ENCODE measurements at regions not wholly inside any gene's neighbourhood (a gene's known extent, or its start where the extent isn't known, plus 50 kb on each side); places are given as distances from the start of the nearest gene placed in this dataset.

DNA sequence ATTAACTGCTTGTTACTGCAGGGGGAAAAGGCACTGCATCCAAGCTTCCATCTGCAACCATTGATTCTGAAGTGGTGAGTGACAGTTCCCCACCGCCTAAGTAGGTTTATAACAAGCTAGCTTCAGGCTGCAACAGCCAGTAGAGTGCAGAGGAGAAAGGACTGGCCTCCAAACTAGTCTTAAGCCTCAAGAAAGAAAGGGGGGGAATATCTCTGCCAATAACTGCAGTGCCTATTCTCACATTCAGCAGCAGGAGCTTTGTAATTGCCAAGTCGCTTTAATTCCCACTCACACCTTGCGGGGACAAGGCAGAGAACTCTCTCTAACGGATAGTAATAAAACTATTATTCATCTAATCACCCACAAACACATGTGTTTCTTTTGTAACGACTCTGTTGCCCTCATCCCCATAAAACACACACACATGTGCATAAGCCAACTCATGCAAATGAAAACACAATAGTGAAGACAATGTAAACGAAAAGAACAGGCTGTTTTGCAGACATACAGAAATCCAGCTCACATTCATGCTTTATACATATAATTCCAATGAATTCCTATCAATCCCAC is 1963.3 kb upstream of the PIK3C3 start:
- TF ChIP-seq, protein P1, sequence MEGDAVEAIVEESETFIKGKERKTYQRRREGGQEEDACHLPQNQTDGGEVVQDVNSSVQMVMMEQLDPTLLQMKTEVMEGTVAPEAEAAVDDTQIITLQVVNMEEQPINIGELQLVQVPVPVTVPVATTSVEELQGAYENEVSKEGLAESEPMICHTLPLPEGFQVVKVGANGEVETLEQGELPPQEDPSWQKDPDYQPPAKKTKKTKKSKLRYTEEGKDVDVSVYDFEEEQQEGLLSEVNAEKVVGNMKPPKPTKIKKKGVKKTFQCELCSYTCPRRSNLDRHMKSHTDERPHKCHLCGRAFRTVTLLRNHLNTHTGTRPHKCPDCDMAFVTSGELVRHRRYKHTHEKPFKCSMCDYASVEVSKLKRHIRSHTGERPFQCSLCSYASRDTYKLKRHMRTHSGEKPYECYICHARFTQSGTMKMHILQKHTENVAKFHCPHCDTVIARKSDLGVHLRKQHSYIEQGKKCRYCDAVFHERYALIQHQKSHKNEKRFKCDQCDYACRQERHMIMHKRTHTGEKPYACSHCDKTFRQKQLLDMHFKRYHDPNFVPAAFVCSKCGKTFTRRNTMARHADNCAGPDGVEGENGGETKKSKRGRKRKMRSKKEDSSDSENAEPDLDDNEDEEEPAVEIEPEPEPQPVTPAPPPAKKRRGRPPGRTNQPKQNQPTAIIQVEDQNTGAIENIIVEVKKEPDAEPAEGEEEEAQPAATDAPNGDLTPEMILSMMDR (conservative IDR thresholded peaks at IDR 0.05; ENCODE audit: control insufficient read depth, insufficient read depth, low read depth, low read length), result no peak
- no peak overlapping the region for H3K4me3 ChIP-seq (ENCODE audit: control insufficient read depth, low read depth, low read length)
- no peak for DNase-seq (ENCODE audit: low read depth)

GRCh38 chr18:39990540-39990939 is 1964.5 kb upstream of the PIK3C3 start:
- DNase-seq (ENCODE audit: low read depth), result no peak
- H3K4me3 ChIP-seq (ENCODE audit: control insufficient read depth, low read depth, low read length), result no peak overlapping the region
- TF ChIP-seq, protein P1 (conservative IDR thresholded peaks at IDR 0.05; ENCODE audit: control insufficient read depth, insufficient read depth, low read depth, low read length), result no peak

- TF ChIP-seq, protein P1 (conservative IDR thresholded peaks at IDR 0.05; ENCODE audit: control insufficient read depth, insufficient read depth, low read depth, low read length), result no peak
- DNase-seq (ENCODE audit: low read depth), result no peak
- H3K4me3 ChIP-seq (ENCODE audit: control insufficient read depth, low read depth, low read length), result no peak overlapping the region
Observed at GRCh38 chr18:39976771-39977170, 1978.3 kb upstream of the PIK3C3 start.

- no peak overlapping the region for H3K4me3 ChIP-seq (ENCODE audit: control insufficient read depth, low read depth, low read length)
- DNase-seq (ENCODE audit: low read depth), result no peak
- TF ChIP-seq, protein P1 (conservative IDR thresholded peaks at IDR 0.05; ENCODE audit: control insufficient read depth, insufficient read depth, low read depth, low read length), result no peak
Observed at GRCh38 chr18:39972521-39972920, 1982.5 kb upstream of the PIK3C3 start.

- DNase-seq (ENCODE audit: low read depth), result peak; percentile 7
- TF ChIP-seq, protein P1 (conservative IDR thresholded peaks at IDR 0.05; ENCODE audit: control insufficient read depth, insufficient read depth, low read depth, low read length), result no peak
- no peak overlapping the region for H3K4me3 ChIP-seq (ENCODE audit: control insufficient read depth, low read depth, low read length)
Observed at GRCh38 chr18:39969803-39970494, 1985.1 kb upstream of the PIK3C3 start.

DNA sequence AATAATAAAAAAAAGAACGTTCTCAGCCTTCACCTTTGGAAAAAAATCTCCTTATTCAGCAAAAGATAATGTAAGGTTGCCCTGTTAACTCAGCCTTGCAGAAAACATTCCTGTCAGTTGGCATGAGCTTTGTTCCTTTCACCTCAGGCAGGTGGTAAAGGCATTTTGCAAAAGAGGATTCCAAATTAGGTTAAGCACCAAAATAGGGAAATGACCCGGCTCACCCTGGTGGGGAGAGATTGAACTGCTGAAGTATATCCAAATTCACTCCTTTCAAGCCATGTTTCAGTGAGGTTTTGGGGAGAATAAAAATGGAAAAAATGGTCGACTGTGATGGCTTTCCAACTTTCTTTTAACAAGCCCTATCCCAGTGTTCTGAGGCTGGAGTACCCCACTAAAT is 1988.8 kb upstream of the PIK3C3 start:
- peak; percentile 21 for DNase-seq (ENCODE audit: low read depth)
- TF ChIP-seq, protein P1 (conservative IDR thresholded peaks at IDR 0.05; ENCODE audit: control insufficient read depth, insufficient read depth, low read depth, low read length), result peak; percentile 51
- no peak overlapping the region for H3K4me3 ChIP-seq (ENCODE audit: control insufficient read depth, low read depth, low read length)

Data from fibroblast of mammary gland (primary cell).